NOMO-1 (cell line): ENCODE measurements at regions not wholly inside any gene's neighbourhood (a gene's known extent, or its start where the extent isn't known, plus 50 kb on each side); places are given as distances from the start of the nearest gene placed in this dataset.

ENCODE experiments used
- DNase-seq, 2 experiments: peaks; one replicate each; lab custom pipeline; 2025; ENCODE audit not compliant: unreplicated experiment in 2 of 2; lab: John Stamatoyannopoulos, UW

DNA sequence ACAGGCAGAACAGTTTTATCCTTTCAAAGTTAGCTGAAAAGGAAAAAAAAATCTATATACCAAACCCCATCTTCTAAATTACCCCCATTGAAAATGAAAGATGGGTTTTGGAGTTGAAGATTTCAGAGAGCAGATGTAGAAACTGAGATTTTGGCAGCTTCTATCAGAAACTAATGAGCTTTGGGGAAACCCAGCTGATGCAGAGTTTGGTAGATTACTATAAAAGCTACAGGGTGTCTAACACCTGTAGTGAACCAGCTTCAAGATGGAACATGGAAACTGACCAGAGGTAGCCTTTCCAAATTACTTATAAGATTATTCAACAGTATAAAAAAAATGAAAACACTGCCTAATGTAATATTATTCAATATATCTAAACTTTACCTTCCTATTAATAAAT lies 583.1 kb downstream of the XIRP2 start:
- DNase-seq: no peak

- DNase-seq: no peak
Measured at GRCh38 chr2:167462379-167462778, 574.1 kb downstream of the XIRP2 start.

DNA sequence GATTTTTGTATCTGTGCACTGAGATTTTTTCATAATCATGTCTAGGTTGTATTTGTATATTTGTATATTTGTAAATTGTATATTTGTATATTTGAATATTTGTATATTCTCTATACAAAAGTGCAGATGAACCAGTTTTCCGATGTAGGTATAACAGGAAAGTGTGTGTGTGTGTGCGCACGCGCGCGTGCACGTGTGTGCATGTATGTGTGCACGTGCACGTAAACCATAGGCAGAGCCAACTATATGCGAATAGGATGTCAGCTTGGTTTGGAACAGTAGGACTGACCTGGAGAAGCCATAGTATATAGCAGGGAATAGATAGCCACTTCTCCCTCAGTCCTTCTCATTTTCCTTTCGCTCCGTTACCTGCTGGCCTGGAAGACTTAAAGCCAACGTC lies 565.8 kb downstream of the XIRP2 start:
- DNase-seq: no peak

GRCh38 chr2:167451496-167452289 lies 563.4 kb downstream of the XIRP2 start:
- no peak for DNase-seq

DNA sequence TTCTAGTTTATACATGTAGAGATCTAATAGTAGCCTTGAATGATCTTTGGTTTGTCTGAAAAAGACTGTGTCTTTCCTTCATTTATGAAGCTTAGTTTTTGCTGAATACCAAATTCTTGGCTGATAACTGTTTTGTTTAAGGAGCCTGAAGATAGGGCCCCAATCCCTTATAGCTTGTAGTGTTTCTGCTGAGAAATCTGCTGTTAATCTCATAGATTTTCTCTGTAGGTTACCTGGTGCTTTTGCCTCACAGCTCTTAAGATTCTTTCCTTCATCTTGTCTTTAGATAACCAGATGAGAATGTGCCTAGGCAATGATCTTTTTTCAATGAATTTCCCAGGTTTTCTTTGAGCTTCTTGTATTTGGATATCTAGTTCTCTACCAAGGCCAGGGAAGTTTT lies 562.1 kb downstream of the XIRP2 start:
- no peak for DNase-seq

- DNase-seq: no peak
Measured at GRCh38 chr2:167440382-167440781, 552.1 kb downstream of the XIRP2 start.

GRCh38 chr2:167438206-167438605 lies 549.9 kb downstream of the XIRP2 start:
- no peak for DNase-seq

DNA sequence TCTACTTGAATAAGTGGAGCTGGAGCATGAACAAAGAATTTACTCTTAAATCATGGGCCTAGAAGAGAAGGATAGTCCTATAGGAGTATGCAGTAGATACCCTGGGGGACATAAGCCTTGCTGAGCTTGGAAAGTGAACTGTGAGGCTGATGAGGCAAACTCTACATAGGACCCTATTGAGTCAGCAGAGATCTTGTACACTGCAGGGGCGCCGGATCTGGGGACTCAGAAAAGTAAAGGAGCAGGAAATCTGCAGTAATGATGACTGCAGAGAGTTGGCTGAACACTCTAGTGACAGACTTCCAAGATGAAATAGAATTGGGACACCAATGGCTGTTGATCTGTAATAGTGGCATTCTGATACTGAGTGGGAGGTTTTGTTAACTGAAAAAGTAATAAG lies 543.7 kb downstream of the XIRP2 start:
- DNase-seq: no peak

GRCh38 chr2:167430447-167430846 lies 542.2 kb downstream of the XIRP2 start:
- DNase-seq: no peak

GRCh38 chr2:167424803-167425755 lies 536.8 kb downstream of the XIRP2 start:
- no peak for DNase-seq

- DNase-seq: no peak
Measured at GRCh38 chr2:167424221-167424620, 535.9 kb downstream of the XIRP2 start.

DNA sequence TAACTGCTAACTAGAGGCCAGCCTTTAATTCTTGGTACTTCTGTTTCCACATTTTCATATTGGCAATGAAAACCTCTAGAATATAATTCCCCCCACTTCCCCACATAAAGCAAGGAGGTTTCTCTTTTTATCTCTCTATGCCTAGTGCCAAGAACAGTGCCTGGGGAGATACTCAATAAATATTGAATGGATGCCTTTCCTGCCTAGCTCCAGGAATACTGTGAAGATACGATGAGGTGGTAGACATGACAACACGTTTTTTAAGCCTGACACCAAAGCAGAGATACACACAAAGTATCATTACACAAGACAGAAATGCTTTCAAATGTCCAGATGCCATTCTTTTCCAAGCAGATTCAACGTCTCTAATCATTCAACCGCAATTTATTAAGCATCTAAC lies 535.5 kb downstream of the XIRP2 start:
- no peak for DNase-seq

DNA sequence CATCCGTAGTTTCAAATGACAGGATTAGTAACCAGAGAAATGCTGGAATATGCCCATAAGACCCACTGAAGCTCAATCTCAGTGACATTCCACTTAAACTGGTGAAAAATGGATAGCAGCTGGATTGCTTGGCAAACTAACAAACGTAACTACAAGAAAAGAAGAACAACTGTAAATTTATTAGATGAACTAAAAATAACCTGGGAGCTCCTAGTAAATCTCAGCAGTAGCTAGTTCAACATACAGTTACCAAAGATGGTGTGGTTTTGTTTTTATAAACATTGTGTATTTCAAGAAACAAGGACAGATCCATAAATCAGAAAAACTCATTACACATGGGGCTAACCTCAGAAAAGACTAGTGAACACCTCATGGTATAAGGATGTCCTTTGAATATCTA lies 531.9 kb downstream of the XIRP2 start:
- no peak for DNase-seq

- DNase-seq: no peak
Measured at GRCh38 chr2:167415068-167415467, 526.8 kb downstream of the XIRP2 start.

GRCh38 chr2:167411367-167411766 lies 523.1 kb downstream of the XIRP2 start:
- DNase-seq: no peak

GRCh38 chr2:167406558-167406957 lies 518.3 kb downstream of the XIRP2 start:
- no peak for DNase-seq

DNA sequence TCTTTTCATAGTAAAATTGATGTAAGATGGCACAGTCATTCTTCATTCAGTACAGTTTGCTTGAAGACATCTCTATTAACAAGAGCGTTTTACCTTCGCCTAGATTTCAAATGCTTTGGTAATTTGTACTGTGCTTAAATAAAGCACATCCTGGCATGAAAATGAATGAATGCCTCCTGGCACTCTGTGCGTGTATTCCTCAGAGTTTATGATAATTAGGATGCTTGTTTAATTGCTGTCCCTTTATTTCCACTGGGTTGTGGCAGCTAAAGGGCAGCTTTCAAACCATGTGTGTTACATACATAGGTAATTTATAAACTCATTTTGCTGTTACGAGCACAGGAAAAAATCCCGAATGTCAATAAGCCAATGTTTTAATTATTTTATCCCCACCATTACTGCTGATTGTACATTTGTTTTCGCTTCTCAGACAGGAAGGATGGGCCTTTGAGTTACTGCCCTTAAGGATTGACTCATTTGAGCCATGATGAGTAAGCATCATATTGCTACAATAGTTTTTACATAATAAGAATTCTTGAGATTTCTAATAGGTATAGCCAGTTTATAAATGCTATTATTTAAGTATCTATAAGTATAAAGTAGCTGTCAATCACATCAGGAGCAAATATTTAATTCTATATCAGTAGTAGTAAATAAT lies 516.5 kb downstream of the XIRP2 start:
- no peak for DNase-seq

- DNase-seq: no peak
Measured at GRCh38 chr2:167401309-167401708, 513.0 kb downstream of the XIRP2 start.

- no peak for DNase-seq
Measured at GRCh38 chr2:167400546-167400945, 512.3 kb downstream of the XIRP2 start.

DNA sequence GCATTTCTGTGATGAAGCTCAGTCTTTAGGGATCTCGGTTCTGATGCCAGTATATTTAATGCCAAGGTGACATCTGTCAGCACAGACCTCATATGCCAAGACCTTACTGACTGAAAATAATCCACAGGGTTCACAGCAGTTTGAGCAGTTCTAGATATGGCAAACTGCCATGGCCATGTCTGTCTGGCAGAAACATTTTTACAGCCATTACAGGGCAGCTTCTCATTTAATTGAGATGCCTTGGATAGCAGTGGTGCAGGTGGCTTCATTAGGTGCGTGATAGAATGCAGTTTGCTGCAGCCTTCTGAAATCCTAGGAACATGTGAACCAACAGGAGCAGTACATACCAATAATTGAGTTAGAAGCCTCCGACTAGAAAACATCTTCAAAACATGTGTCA lies 510.6 kb downstream of the XIRP2 start:
- DNase-seq: no peak

- no peak for DNase-seq
Measured at GRCh38 chr2:167388901-167389300, 500.6 kb downstream of the XIRP2 start.
